C4-2B (cell line): ENCODE measurements at regions not wholly inside any gene's neighbourhood (a gene's known extent, or its start where the extent isn't known, plus 50 kb on each side); places are given as distances from the start of the nearest gene placed in this dataset.

ENCODE experiments used
- ZFX ChIP-seq: fragments of 450-650 bp; IDR thresholded peaks from 2 replicates; pipeline ENCODE4 v1.6.1; 2017
- TF ChIP-seq, protein P1 (sequence below): fragments of 450-650 bp; conservative IDR thresholded peaks from 2 replicates; pipeline ENCODE4 v1.5.1; 2017; ENCODE audit warnings: mild to moderate bottlenecking

DNA sequence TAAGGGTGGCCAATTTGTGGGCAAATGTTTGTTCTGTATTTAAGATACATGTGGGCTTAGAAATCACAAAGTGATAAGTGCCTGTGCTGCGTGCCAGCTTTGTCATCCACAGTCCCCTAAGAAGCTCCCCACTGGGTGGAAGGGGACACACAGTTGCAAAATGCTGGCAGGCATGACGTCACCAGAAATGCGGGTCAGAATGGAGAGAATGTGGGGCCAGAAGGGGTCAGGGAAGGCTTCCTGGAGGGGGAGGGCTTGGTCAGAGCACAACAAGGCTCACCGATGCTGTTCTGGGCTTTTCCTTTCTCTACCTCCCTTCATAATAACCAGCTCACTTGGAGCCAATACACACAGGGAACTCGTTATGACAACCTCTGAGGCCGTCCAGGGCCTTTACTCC lies 207.3 kb downstream of the URI1 start:
- TF ChIP-seq, protein P1, sequence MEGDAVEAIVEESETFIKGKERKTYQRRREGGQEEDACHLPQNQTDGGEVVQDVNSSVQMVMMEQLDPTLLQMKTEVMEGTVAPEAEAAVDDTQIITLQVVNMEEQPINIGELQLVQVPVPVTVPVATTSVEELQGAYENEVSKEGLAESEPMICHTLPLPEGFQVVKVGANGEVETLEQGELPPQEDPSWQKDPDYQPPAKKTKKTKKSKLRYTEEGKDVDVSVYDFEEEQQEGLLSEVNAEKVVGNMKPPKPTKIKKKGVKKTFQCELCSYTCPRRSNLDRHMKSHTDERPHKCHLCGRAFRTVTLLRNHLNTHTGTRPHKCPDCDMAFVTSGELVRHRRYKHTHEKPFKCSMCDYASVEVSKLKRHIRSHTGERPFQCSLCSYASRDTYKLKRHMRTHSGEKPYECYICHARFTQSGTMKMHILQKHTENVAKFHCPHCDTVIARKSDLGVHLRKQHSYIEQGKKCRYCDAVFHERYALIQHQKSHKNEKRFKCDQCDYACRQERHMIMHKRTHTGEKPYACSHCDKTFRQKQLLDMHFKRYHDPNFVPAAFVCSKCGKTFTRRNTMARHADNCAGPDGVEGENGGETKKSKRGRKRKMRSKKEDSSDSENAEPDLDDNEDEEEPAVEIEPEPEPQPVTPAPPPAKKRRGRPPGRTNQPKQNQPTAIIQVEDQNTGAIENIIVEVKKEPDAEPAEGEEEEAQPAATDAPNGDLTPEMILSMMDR, result no peak
- no peak for TF ChIP-seq ZFX
